Adrenal gland (tissue), 9 donors: ENCODE measurements at regions not wholly inside any gene's neighbourhood (a gene's known extent, or its start where the extent isn't known, plus 50 kb on each side); places are given as distances from the start of the nearest gene placed in this dataset.

Experiments used
- DNase-seq, 7 donors: peaks; one replicate each; pipeline ENCODE4 v3.0.0-alpha.2; 2019 to 2020
- H3K27ac ChIP-seq, 5 donors: fragments of 200-600 bp; sonication (generic) in 4 of 5; 1 replicate in 3 of 5; 2 replicates in 2 of 5; pipeline versions ENCODE4 v1.5.1 to v1.8.0; 2016 to 2020; ENCODE audit warnings: mild to moderate bottlenecking in 1 of 5
- H3K27me3 ChIP-seq: fragments of 200-600 bp; 2 replicates; pipeline ENCODE4 v1.8.0; 2021
- H3K36me3 ChIP-seq, 2 donors: fragments of 200-600 bp; replicated peaks in 1 of 2; 1 replicate in 1 of 2; 2 replicates in 1 of 2; pipeline versions ENCODE4 v1.5.1 to v1.8.0; 2018 to 2022
- H3K4me1 ChIP-seq, 2 donors: fragments of 200-600 bp; replicated peaks in 1 of 2; 1 replicate in 1 of 2; 2 replicates in 1 of 2; pipeline versions ENCODE4 v1.5.1 to v1.8.0; 2018 to 2021
- H3K4me3 ChIP-seq, 4 donors: fragments of 200-600 bp; sonication (generic) in 3 of 4; one replicate each; pipeline ENCODE4 v1.5.1; 2016 to 2018
- H3K9me3 ChIP-seq, 3 donors: fragments of 200-600 bp; sonication (generic) in 1 of 3; replicated peaks in 1 of 3; 1 replicate in 2 of 3; 2 replicates in 1 of 3; pipeline versions ENCODE4 v1.5.1 to v1.8.0; 2016 to 2021
- POLR2A ChIP-seq, 2 donors: fragments of 450-650 bp; IDR thresholded peaks; one replicate each; pipeline ENCODE4 v1.6.1; 2017; ENCODE audit warnings: antibody characterized with exemption in 2 of 2, mild to moderate bottlenecking in 2 of 2, moderate library complexity in 1 of 2
- WGBS, 4 donors: extraction: QIAGEN DNeasy Blood & Tissue Kit in 2 of 4; methylation state at CpG; one replicate each; pipeline versions ENCODE4 v1.1.5 to v1.1.7; 2013 to 2017; 5-methylcytosine and 5-hydroxymethylcytosine counted together
- intact Hi-C, 2 donors: fragments of 100-400 bp; cut with DNase I; formaldehyde crosslinking; loops; one replicate each; pipeline versions ENCODE4 v1.14.1 to v1.15.0; 2022 to 2023
- TF ChIP-seq, protein P1 (sequence below), 6 experiments: fragments of 450-650 bp in 4 of 6; fragments of 200-600 bp in 2 of 6; sonication (generic) in 1 of 6; IDR thresholded peaks; 1 replicate in 5 of 6; 2 replicates in 1 of 6; pipeline versions ENCODE4 v1.5.1 to v1.8.0; 2016 to 2021; ENCODE audit warnings: antibody characterized with exemption in 6 of 6, mild to moderate bottlenecking in 2 of 6, moderate library complexity in 1 of 6
- donor health status: healthy with polysubstance abuse.
- donor health status: Bipolar disorder and iron deficiency.
- donor health status: DM: yes; HTN: yes; CAD: no.
- donor health status: DM: no; HTN: no; CAD: no.
- donor health status: DM: no; HTN: no; CAD: no.

- H3K27ac ChIP-seq = no peak overlapping the region
- intact Hi-C loops = loop anchor here (10.0 kb wide), 2 partner anchors 271 to 381 kb away; no protein-coding TSS in a partner anchor
- DNase-seq = no peak
- H3K4me3 ChIP-seq = no peak overlapping the region
- 79 to 93% (median 87%) methylated on average over 2 of the region's 2 CpGs for WGBS, 4 donors
- H3K36me3 ChIP-seq = no peaks in the 10 kb centered on the region
- TF ChIP-seq, protein P1, sequence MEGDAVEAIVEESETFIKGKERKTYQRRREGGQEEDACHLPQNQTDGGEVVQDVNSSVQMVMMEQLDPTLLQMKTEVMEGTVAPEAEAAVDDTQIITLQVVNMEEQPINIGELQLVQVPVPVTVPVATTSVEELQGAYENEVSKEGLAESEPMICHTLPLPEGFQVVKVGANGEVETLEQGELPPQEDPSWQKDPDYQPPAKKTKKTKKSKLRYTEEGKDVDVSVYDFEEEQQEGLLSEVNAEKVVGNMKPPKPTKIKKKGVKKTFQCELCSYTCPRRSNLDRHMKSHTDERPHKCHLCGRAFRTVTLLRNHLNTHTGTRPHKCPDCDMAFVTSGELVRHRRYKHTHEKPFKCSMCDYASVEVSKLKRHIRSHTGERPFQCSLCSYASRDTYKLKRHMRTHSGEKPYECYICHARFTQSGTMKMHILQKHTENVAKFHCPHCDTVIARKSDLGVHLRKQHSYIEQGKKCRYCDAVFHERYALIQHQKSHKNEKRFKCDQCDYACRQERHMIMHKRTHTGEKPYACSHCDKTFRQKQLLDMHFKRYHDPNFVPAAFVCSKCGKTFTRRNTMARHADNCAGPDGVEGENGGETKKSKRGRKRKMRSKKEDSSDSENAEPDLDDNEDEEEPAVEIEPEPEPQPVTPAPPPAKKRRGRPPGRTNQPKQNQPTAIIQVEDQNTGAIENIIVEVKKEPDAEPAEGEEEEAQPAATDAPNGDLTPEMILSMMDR (IDR thresholded peaks at IDR 0.05) = no peak
- TF ChIP-seq POLR2A (IDR thresholded peaks at IDR 0.05) = no peak
- H3K27me3 ChIP-seq = no peaks in the 10 kb centered on the region
- H3K9me3 ChIP-seq = no peaks in the 10 kb centered on the region
- no peaks in the 10 kb centered on the region for H3K4me1 ChIP-seq
Measured at GRCh38 chr1:198083549-198083948, 73.2 kb upstream of the NEK7 start.

- intact Hi-C loops = loop anchor here (10.0 kb wide), 2 partner anchors 270 to 380 kb away; no protein-coding TSS in a partner anchor
- H3K27me3 ChIP-seq = no peaks in the 10 kb centered on the region
- H3K9me3 ChIP-seq = no peaks in the 10 kb centered on the region
- H3K27ac ChIP-seq = no peak overlapping the region
- H3K36me3 ChIP-seq = no peaks in the 10 kb centered on the region
- 89 to 96% (median 92%) methylated on average over 5 of the region's 5 CpGs for WGBS, 4 donors
- no peak for DNase-seq
- no peak overlapping the region for H3K4me3 ChIP-seq
- TF ChIP-seq, protein P1 (IDR thresholded peaks at IDR 0.05) = no peak
- TF ChIP-seq POLR2A (IDR thresholded peaks at IDR 0.05) = no peak
- H3K4me1 ChIP-seq = no peaks in the 10 kb centered on the region
Measured at GRCh38 chr1:198084241-198084908, 72.4 kb upstream of the NEK7 start.

DNA sequence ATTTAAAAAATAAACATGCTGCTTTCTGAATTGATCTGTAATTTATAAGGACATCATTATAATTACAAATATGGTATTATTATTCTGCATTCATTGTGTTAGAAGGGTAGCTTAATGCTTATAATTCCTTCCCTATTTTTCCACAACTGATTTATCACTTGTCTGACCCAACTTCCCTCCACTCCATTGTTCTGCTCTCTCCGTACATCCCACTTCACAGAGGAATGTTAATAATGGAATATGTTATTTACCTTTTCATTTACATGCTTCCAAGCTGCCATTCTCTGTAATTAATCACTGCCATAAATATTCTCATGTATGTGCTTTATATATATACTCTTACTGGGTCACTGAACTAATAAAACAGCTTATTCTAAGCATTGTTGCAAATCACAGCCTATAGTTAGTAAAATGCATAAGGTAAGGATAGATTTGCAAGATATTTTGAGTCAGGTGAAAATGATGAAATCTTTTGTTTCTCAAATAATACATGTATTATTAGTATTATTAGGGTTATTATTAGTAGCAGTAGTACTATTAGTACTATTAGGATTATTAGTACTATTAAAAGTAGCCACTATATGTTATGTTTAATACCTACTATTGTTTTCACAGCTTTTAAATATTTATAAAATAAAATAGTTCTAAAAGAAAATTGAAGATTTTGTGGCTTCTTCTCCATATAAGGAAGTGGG lies 70.6 kb upstream of the NEK7 start:
- Histone ChIP-seq H3K4me1 (no peaks in the 10 kb centered on the region), H3K36me3 (no peaks in the 10 kb centered on the region), H3K4me3 (no peak overlapping the region), H3K9me3 (no peaks in the 10 kb centered on the region), H3K27ac (no peak overlapping the region), H3K27me3 (no peaks in the 10 kb centered on the region)
- 84 to 93% (median 86%) methylated on average over 1 of the region's 1 CpG for WGBS, 4 donors
- intact Hi-C loops = loop anchor here (5.0 to 10.0 kb wide), 4 partner anchors 71 to 379 kb away; partner anchors contain the start of gene NEK7 (in 1 of the 2)
- no peak for TF ChIP-seq POLR2A (IDR thresholded peaks at IDR 0.05)
- TF ChIP-seq, protein P1 (IDR thresholded peaks at IDR 0.05) = no peak
- no peak for DNase-seq

DNA sequence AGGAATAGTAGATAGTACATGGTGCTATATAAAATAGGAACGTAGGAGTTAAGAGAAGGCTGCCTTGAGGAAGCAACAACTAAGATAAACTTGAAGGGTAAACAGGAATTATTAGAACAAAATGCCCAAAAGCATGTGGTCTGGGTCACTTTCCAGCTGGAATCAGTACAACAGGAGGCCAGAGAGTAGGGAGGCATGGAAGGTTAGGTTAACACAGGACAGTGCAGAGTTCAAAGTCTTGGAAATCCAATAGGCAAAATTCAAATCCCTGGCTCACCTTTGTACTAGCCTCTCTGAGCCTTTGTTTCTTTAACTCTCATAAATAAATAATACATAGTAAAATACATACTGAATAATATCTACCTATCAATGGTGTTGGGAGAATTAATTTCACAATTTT lies 69.0 kb upstream of the NEK7 start:
- no peak overlapping the region for H3K27ac ChIP-seq
- H3K36me3 ChIP-seq = no peaks in the 10 kb centered on the region
- intact Hi-C loops = loop anchor here (5.0 to 10.0 kb wide), 4 partner anchors 69 to 377 kb away; partner anchors contain the start of gene NEK7 (in 1 of the 2)
- TF ChIP-seq, protein P1 (IDR thresholded peaks at IDR 0.05) = no peak
- TF ChIP-seq POLR2A (IDR thresholded peaks at IDR 0.05) = no peak
- H3K4me1 ChIP-seq = no peaks in the 10 kb centered on the region
- WGBS, 4 donors = 24 to 37% (median 28%) methylated on average over 1 of the region's 1 CpG
- no peaks in the 10 kb centered on the region for H3K9me3 ChIP-seq
- no peaks in the 10 kb centered on the region for H3K27me3 ChIP-seq
- no peak for DNase-seq
- no peak overlapping the region for H3K4me3 ChIP-seq
